GM12873 (cell line): ENCODE measurements at regions not wholly inside any gene's neighbourhood (a gene's known extent, or its start where the extent isn't known, plus 50 kb on each side); places are given as distances from the start of the nearest gene placed in this dataset.

Experiments used
- TF ChIP-seq, protein P1 (sequence below): IDR thresholded peaks from 2 replicates; pipeline ENCODE4 v1.5.1; 2012; ENCODE audit warnings: low read depth, mild to moderate bottlenecking, moderate library complexity, low read length, control low read depth; ENCODE audit not compliant: insufficient read depth; ENCODE audit errors: missing control alignments

DNA sequence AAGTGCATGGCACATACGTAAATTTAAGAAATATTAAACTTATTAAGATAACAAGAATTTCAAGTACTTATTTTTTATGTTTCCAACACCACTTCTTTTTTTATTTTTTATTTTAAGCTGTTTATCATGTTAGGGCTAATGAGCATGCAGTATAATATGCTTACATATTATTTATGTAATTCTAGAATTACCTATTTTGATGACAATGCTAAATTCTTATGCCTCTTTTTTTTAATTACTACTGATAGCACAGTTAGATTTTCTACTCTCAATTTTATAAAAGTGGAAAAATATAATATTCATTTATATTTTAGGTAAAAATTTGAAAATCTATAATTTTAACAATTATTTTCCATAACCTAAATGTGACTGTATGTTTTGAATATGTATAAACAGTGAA is 713.0 kb downstream of the MRPL39 start:
- TF ChIP-seq, protein P1, sequence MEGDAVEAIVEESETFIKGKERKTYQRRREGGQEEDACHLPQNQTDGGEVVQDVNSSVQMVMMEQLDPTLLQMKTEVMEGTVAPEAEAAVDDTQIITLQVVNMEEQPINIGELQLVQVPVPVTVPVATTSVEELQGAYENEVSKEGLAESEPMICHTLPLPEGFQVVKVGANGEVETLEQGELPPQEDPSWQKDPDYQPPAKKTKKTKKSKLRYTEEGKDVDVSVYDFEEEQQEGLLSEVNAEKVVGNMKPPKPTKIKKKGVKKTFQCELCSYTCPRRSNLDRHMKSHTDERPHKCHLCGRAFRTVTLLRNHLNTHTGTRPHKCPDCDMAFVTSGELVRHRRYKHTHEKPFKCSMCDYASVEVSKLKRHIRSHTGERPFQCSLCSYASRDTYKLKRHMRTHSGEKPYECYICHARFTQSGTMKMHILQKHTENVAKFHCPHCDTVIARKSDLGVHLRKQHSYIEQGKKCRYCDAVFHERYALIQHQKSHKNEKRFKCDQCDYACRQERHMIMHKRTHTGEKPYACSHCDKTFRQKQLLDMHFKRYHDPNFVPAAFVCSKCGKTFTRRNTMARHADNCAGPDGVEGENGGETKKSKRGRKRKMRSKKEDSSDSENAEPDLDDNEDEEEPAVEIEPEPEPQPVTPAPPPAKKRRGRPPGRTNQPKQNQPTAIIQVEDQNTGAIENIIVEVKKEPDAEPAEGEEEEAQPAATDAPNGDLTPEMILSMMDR = no peak

DNA sequence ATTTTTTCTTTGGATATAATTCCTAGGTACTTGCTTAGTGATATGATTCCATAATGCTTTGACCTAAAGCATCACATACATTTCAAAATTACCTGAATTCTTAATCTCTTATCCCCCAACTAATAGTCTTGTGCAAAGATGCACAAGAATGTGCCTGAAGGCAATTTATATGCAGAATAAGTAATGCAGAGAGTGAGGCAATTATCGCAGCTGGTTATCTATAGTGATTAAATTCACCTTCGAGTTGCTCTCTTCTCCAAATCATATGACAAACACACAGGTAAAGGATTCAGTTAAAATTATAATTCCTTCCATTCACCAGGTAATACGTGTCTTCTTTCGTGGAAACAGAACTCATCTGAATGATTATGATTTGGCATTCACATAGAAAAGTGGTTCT is 717.3 kb downstream of the MRPL39 start:
- TF ChIP-seq, protein P1 = no peak

DNA sequence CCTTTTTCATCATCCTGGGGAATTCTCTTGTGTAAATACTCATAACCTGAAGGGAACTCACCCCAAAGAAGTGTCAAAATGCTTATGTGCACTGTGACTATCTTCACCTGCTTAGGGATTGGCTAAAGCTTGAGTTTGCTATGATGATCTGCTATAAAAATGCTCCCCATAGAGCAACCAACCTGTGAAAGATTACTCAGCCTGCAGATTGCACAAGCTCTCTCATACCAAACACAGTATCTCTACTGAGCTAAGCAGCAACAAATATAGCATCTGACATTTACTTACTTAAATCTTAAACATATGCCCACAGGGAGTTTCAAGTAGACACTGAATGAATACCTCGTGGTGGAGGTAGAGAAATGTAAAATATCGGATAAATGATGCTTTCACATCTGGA is 725.8 kb downstream of the MRPL39 start:
- TF ChIP-seq, protein P1 = no peak

DNA sequence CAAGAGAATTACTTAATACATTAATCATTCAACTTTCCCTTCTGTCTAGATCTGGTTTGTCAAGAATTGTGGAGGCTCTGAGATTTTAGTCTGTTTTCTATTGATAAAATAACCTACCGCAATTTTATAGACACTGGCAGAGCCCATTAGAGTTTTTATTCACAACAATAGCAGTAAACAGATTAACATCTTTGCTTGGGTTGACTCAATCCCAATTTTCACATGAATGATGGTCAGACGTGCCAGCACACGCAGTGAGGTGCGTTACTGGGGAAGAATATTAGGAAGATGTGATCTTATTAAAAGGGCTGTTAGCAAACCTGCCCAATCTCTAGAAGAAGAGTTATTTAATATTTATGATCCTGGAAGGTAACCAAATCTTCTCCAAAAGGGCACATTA is 736.6 kb downstream of the MRPL39 start:
- TF ChIP-seq, protein P1 = no peak

DNA sequence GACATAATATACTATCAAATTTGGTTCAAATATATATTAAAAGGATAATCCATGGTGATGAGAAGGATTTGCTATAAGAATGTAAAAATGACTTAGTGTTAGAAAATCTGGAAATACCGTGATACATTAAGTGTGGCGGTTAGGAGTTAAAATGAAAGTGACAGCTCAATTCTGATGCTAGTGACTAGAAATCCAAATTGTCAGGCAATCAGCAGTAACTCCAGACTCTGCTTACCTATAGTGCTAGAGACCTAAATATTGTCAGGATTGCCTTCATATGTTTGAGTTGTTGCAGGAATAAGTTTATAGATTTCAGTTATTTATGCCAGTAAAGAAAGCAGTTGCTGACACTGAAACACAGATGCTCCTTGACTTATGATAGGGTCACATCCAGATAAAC is 737.4 kb downstream of the MRPL39 start:
- TF ChIP-seq, protein P1 = no peak

DNA sequence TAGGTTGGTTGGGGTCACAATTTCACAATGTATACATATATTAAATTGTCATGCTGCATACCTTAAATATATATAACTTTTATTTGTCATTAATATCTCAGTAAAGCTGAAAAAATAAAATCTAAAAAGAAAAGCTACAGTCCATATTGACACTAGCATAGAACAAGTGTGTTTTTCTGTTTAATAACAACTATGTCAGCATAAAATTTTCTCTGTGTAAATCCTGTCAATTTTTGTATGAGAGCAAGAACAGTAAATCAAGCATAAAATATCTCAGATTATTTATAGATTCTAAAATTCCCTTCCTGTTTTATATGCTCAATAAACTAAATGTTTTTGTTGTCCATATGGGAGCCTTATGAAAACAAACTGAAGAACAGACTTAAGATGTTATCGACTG is 739.2 kb downstream of the MRPL39 start:
- TF ChIP-seq, protein P1 = no peak

DNA sequence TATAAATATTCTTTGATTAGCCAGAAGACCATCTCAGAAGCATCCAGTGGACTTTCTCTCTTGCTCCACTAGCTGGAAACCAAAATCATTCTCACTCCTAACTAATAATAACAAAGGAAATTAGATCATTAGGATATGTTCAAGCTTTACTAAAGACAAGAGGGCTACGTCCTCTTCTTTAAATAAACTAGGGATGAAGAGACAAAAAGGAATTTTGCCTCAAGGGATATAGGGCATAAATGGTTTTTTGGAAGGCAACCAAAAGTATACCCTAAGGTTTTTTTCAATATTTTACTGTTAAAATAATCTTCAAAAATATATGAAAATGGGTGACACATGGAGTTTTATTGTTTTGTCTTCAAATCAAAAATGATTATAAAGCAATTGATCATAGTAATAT is 745.8 kb downstream of the MRPL39 start:
- TF ChIP-seq, protein P1 = no peak
